ENCODE measurements at regions not wholly inside any gene's neighbourhood (a gene's known extent, or its start where the extent isn't known, plus 50 kb on each side); places are given as distances from the start of the nearest gene placed in this dataset.
"Not testable (repeated sequence)": the region's sequence is repeated elsewhere in the genome, so short reads cannot be mapped to it uniquely, and the experiment has no call there.

DNA sequence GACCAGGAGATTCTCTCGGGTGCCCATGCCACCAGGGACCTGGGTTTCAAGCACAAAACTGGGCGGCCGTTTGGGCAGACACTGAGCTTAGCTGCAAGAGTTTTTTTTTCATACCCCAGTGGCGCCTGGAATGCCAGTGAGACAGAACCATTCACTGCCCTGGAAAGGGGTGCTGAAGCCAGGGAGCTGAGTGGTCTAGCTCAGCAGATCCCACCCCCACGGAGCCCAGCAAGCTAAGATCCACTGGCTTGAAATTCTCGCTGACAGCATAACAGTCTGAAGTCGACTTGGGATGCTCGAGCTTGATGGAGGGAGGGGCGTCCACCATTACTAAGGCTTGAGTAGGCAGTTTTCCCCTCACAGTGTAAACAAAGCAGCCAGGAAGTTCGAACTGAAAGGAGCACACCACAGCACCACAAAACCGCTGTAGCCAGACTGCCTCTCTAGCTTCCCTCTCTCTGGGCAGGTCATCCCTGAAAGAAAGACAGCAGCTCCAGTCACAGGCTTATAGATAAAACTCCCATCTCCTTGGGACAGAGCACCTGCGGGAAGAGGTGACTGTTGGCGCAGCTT lies 157.7 kb downstream of the GIPC2 start:
- TF ChIP-seq POLR2AphosphoS5, POLR2A (IDR thresholded peaks at IDR 0.05): not testable (repeated sequence)
- TF ChIP-seq, protein P1, sequence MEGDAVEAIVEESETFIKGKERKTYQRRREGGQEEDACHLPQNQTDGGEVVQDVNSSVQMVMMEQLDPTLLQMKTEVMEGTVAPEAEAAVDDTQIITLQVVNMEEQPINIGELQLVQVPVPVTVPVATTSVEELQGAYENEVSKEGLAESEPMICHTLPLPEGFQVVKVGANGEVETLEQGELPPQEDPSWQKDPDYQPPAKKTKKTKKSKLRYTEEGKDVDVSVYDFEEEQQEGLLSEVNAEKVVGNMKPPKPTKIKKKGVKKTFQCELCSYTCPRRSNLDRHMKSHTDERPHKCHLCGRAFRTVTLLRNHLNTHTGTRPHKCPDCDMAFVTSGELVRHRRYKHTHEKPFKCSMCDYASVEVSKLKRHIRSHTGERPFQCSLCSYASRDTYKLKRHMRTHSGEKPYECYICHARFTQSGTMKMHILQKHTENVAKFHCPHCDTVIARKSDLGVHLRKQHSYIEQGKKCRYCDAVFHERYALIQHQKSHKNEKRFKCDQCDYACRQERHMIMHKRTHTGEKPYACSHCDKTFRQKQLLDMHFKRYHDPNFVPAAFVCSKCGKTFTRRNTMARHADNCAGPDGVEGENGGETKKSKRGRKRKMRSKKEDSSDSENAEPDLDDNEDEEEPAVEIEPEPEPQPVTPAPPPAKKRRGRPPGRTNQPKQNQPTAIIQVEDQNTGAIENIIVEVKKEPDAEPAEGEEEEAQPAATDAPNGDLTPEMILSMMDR (IDR thresholded peaks at IDR 0.05) = not testable (repeated sequence)
